Activated CD8-positive, alpha-beta T cell treated with anti-CD3 and anti-CD28 coated beads, Interleukin-2, amount 10 ng/mL, durations not matched to agents 7 days and 5 days (primary cell): ENCODE measurements at regions not wholly inside any gene's neighbourhood (a gene's known extent, or its start where the extent isn't known, plus 50 kb on each side); places are given as distances from the start of the nearest gene placed in this dataset.

Source experiments
- ATAC-seq: fragments of 150-1000 bp; cut with Tn5 transposase; one replicate; pipeline ENCODE4 v1.10.0; 2021; ENCODE audit warnings: moderate library complexity
- CTCF ChIA-PET: fragments of 350-600 bp; sonication (Branson Sonifier 250); formaldehyde crosslinking; loops from one replicate; lab custom pipeline; 2021; ENCODE audit warnings: antibody characterized with exemption; lab: Charles Lee
- POLR2A ChIA-PET: fragments of 350-600 bp; sonication (Branson Sonifier 250); formaldehyde crosslinking; loops from one replicate; lab custom pipeline; 2021; ENCODE audit warnings: antibody characterized with exemption; lab: Charles Lee
- DNase-seq: peaks from one replicate; pipeline ENCODE4 v3.0.0-alpha.2; 2020
- H3K27ac Mint-ChIP-seq: one replicate; pipeline ENCODE4 v1.8.0; 2021; ENCODE audit warnings: mild to moderate bottlenecking, mixed read lengths
- H3K27me3 Mint-ChIP-seq: one replicate; pipeline ENCODE4 v1.8.0; 2021; ENCODE audit warnings: low read depth, mixed read lengths
- H3K36me3 Mint-ChIP-seq: one replicate; pipeline ENCODE4 v1.8.0; 2021; ENCODE audit warnings: low read depth, mixed read lengths
- H3K4me1 Mint-ChIP-seq: one replicate; pipeline ENCODE4 v1.8.0; 2021; ENCODE audit warnings: low read depth, mixed read lengths
- H3K4me3 Mint-ChIP-seq: one replicate; pipeline ENCODE4 v1.8.0; 2021; ENCODE audit warnings: mild to moderate bottlenecking, mixed read lengths
- H3K9me3 Mint-ChIP-seq: one replicate; pipeline ENCODE4 v1.8.0; 2022; ENCODE audit warnings: mixed read lengths; ENCODE audit not compliant: insufficient read depth

GRCh38 chr15:95922431-95922830 lies 408.1 kb upstream of the NR2F2 start:
- ATAC-seq = no peak
- peaks cover 26% of the 10 kb centered on the region for H3K27me3 Mint-ChIP-seq
- H3K4me3 Mint-ChIP-seq = no peak overlapping the region
- POLR2A ChIA-PET = no interaction called here
- H3K27ac Mint-ChIP-seq = no peak overlapping the region
- no peak for DNase-seq
- no peaks in the 10 kb centered on the region for H3K36me3 Mint-ChIP-seq
- no peaks in the 10 kb centered on the region for H3K9me3 Mint-ChIP-seq
- CTCF ChIA-PET = no interaction called here
- no peaks in the 10 kb centered on the region for H3K4me1 Mint-ChIP-seq

GRCh38 chr15:95923792-95924191 lies 406.7 kb upstream of the NR2F2 start:
- no peak for DNase-seq
- Mint-ChIP-seq H3K9me3 (no peaks in the 10 kb centered on the region), H3K27ac (no peak overlapping the region), H3K27me3 (peaks cover 25% of the 10 kb centered on the region), H3K36me3 (peaks cover 5% of the 10 kb centered on the region), H3K4me1 (peaks cover 3% of the 10 kb centered on the region), H3K4me3 (no peak overlapping the region)
- ChIA-PET POLR2A (no interaction called here), CTCF (no interaction called here)
- no peak for ATAC-seq

- Mint-ChIP-seq H3K27ac (peak overlapping the region; percentile 66), H3K27me3 (peaks cover 3% of the 10 kb centered on the region), H3K4me1 (peaks cover 16% of the 10 kb centered on the region), H3K9me3 (no peaks in the 10 kb centered on the region), H3K4me3 (no peak overlapping the region), H3K36me3 (peaks cover 10% of the 10 kb centered on the region)
- POLR2A ChIA-PET = no interaction called here
- ATAC-seq (no peak), DNase-seq (no peak)
- CTCF ChIA-PET = no interaction called here
These were observed 401.7 kb upstream of the NR2F2 start for GRCh38 chr15:95928822-95929221.

GRCh38 chr15:95929232-95929846 lies 401.2 kb upstream of the NR2F2 start:
- H3K4me3 Mint-ChIP-seq = peak overlapping the region; percentile 15
- peaks cover 10% of the 10 kb centered on the region for H3K36me3 Mint-ChIP-seq
- peaks cover 16% of the 10 kb centered on the region for H3K4me1 Mint-ChIP-seq
- CTCF ChIA-PET = no interaction called here
- no peaks in the 10 kb centered on the region for H3K9me3 Mint-ChIP-seq
- ATAC-seq = no peak
- H3K27me3 Mint-ChIP-seq = peaks cover 6% of the 10 kb centered on the region
- POLR2A ChIA-PET = no interaction called here
- DNase-seq = peak; percentile 56
- H3K27ac Mint-ChIP-seq = peak overlapping the region; percentile 66

- ChIA-PET CTCF (no interaction called here), POLR2A (no interaction called here)
- Mint-ChIP-seq H3K27ac (no peak overlapping the region), H3K36me3 (peaks cover 10% of the 10 kb centered on the region), H3K27me3 (peaks cover 6% of the 10 kb centered on the region), H3K4me1 (peaks cover 16% of the 10 kb centered on the region), H3K4me3 (no peak overlapping the region), H3K9me3 (no peaks in the 10 kb centered on the region)
- no peak for ATAC-seq
- no peak for DNase-seq
These were observed 399.7 kb upstream of the NR2F2 start for GRCh38 chr15:95930659-95931375.

- no peak for ATAC-seq
- DNase-seq = no peak
- no peak overlapping the region for H3K4me3 Mint-ChIP-seq
- H3K9me3 Mint-ChIP-seq = no peaks in the 10 kb centered on the region
- POLR2A ChIA-PET = no interaction called here
- H3K4me1 Mint-ChIP-seq = peaks cover 16% of the 10 kb centered on the region
- H3K27ac Mint-ChIP-seq = no peak overlapping the region
- H3K27me3 Mint-ChIP-seq = peaks cover 6% of the 10 kb centered on the region
- H3K36me3 Mint-ChIP-seq = peaks cover 10% of the 10 kb centered on the region
- CTCF ChIA-PET = no interaction called here
These were observed 398.9 kb upstream of the NR2F2 start for GRCh38 chr15:95931619-95932018.

GRCh38 chr15:95932141-95932540 lies 398.4 kb upstream of the NR2F2 start:
- ChIA-PET CTCF (no interaction called here), POLR2A (no interaction called here)
- peaks cover 16% of the 10 kb centered on the region for H3K4me1 Mint-ChIP-seq
- H3K27me3 Mint-ChIP-seq = peaks cover 8% of the 10 kb centered on the region
- H3K4me3 Mint-ChIP-seq = no peak overlapping the region
- peaks cover 10% of the 10 kb centered on the region for H3K36me3 Mint-ChIP-seq
- no peak overlapping the region for H3K27ac Mint-ChIP-seq
- no peaks in the 10 kb centered on the region for H3K9me3 Mint-ChIP-seq
- ATAC-seq (no peak), DNase-seq (no peak)

GRCh38 chr15:95932676-95933075 lies 397.8 kb upstream of the NR2F2 start:
- Mint-ChIP-seq H3K4me3 (no peak overlapping the region), H3K27me3 (peaks cover 8% of the 10 kb centered on the region), H3K4me1 (peaks cover 16% of the 10 kb centered on the region), H3K9me3 (no peaks in the 10 kb centered on the region), H3K36me3 (peaks cover 10% of the 10 kb centered on the region), H3K27ac (no peak overlapping the region)
- ATAC-seq = no peak
- ChIA-PET CTCF (no interaction called here), POLR2A (no interaction called here)
- no peak for DNase-seq

- Mint-ChIP-seq H3K4me1 (peaks cover under 1% of the 10 kb centered on the region), H3K36me3 (no peaks in the 10 kb centered on the region), H3K9me3 (no peaks in the 10 kb centered on the region), H3K4me3 (no peak overlapping the region), H3K27ac (no peak overlapping the region), H3K27me3 (peaks cover 8% of the 10 kb centered on the region)
- ChIA-PET POLR2A (no interaction called here), CTCF (no interaction called here)
- DNase-seq (no peak), ATAC-seq (no peak)
These were observed 394.6 kb upstream of the NR2F2 start for GRCh38 chr15:95935852-95936251.

- POLR2A ChIA-PET = no interaction called here
- no peaks in the 10 kb centered on the region for H3K36me3 Mint-ChIP-seq
- DNase-seq (no peak), ATAC-seq (no peak)
- peaks cover 8% of the 10 kb centered on the region for H3K27me3 Mint-ChIP-seq
- no peaks in the 10 kb centered on the region for H3K4me1 Mint-ChIP-seq
- no peak overlapping the region for H3K27ac Mint-ChIP-seq
- CTCF ChIA-PET = no interaction called here
- H3K4me3 Mint-ChIP-seq = no peak overlapping the region
- H3K9me3 Mint-ChIP-seq = no peaks in the 10 kb centered on the region
These were observed 393.4 kb upstream of the NR2F2 start for GRCh38 chr15:95937128-95937528.

- Mint-ChIP-seq H3K36me3 (no peaks in the 10 kb centered on the region), H3K27me3 (peaks cover 9% of the 10 kb centered on the region), H3K27ac (no peak overlapping the region), H3K9me3 (no peaks in the 10 kb centered on the region), H3K4me1 (no peaks in the 10 kb centered on the region), H3K4me3 (no peak overlapping the region)
- POLR2A ChIA-PET = no interaction called here
- ATAC-seq = no peak
- CTCF ChIA-PET = no interaction called here
- DNase-seq = no peak
These were observed 390.0 kb upstream of the NR2F2 start for GRCh38 chr15:95940431-95940985.

- CTCF ChIA-PET = no interaction called here
- H3K27ac Mint-ChIP-seq = no peak overlapping the region
These were observed 386.3 kb upstream of the NR2F2 start for GRCh38 chr15:95944193-95944592.

More at GRCh38 chr15:95944193-95944592, 386.3 kb upstream of the NR2F2 start:
- POLR2A ChIA-PET = no interaction called here
- no peak for DNase-seq
- Mint-ChIP-seq H3K4me1 (no peaks in the 10 kb centered on the region), H3K4me3 (no peak overlapping the region), H3K36me3 (no peaks in the 10 kb centered on the region), H3K9me3 (no peaks in the 10 kb centered on the region), H3K27me3 (peaks cover 7% of the 10 kb centered on the region)
- no peak for ATAC-seq
